ENCODE measurements at regions not wholly inside any gene's neighbourhood (a gene's known extent, or its start where the extent isn't known, plus 50 kb on each side); places are given as distances from the start of the nearest gene placed in this dataset.

DNA sequence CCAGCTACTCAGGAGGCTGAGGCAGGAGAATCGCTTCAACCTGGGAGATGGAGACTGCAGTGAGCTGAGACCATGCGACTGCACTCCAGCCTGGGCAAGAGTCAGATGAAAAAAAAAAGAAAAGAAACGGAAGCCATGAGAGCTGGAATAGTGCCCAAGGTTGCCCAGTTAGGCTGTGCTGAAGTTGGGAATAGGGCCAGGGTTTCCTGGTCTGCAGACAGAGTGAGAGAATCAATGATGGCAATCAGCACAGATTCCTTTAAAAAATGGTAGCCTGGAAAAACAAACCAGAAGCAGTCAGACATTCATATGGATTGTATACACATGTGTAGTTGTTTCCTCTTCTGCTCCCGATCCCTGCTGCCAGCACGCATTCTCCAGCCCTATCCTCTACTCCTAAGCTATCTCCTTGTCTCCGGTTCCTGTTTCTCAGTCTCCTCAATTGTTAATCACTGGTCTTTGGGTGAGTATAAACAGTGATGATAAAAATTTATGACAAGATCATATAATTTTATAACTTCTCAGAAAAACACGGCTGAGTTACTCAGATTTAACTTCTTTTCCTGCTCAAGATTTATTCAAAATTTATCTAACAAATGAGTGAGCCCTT is 316.2 kb upstream of the UMPS start:
- DNase-seq: no peak

- DNase-seq: no peak
Measured at GRCh38 chr3:124415446-124415960, 314.7 kb upstream of the UMPS start.

DNA sequence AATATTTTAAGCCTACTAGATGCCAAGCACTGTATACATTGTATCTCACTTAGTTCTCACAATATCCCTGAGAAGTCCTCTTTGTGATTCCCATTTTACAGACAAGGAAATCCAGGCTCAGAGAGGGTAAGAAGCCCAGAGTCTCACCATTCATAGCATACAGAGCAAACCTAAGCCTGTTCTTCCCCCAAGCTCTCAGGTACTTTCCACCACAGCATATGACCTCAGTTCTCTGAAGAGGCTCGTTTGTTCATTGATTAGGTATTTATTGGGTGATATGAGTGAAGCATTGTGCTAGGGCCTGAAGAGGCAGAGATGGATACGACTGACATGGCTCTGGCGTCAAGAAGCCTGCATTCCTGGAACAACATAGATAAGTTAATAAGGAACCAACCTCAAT is 310.9 kb upstream of the UMPS start:
- no peak for DNase-seq

DNA sequence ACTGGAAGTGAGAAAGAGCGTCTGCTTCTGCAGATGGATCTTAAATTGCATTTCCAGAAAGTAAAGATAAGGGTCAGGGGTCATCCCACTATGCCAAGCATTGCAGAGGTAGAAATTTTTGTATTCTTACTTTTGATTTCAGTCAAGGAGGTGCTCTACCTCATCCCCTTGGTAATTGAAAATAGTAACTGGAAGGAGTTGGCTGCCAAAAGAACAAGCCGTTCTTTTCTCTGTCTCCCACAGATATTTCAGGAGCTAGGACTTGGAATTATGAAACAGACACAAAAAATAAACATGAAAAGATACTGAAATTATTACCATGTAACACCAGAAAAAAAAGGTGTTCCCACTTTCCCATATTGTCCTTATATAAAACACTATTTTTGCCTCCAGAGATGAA is 309.9 kb upstream of the UMPS start:
- no peak for DNase-seq

GRCh38 chr3:124422805-124423204 is 307.4 kb upstream of the UMPS start:
- no peak for DNase-seq

DNA sequence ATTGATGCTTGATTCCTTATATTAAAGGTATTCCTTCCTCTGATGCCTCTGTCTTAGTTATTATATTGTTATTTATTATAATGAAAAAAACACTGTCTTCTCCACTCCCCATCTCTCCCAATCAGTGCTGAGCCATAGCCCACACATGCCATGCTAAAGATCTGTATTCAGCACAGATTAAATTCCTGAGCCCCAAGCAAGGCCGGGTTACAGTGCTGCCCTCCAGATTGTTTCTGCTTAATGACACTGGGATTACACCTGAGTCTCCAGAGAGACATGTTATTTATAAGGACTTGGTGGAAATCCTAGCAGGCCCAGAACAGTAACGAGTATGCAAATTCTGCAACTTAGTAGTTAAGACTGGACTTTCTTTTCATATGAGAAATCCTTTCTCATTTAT is 305.9 kb upstream of the UMPS start:
- no peak for DNase-seq

GRCh38 chr3:124425972-124426371 is 304.3 kb upstream of the UMPS start:
- no peak for DNase-seq

- DNase-seq: no peak
Measured at GRCh38 chr3:124428372-124429128, 301.7 kb upstream of the UMPS start.

GRCh38 chr3:124429129-124429815 is 301.0 kb upstream of the UMPS start:
- DNase-seq: no peak

- DNase-seq: no peak
Measured at GRCh38 chr3:124431331-124431994, 298.8 kb upstream of the UMPS start.

DNA sequence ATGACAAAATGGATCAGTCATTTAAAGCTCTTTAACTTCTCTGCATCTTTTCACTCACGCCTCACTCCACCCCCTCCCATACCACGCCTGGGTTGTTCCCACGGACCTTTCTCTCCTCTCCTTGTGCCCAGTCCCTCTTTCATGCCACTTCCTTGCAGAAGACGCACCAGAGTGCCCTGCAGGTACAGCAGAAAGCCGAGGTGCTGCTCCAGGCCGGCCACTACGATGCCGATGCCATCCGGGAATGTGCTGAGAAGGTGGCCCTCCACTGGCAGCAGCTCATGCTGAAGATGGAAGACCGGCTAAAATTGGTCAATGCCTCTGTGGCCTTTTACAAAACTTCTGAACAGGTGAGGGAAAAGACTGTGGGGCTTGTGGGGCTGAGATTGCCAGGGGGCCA is 296.1 kb upstream of the UMPS start:
- DNase-seq: no peak

GRCh38 chr3:124435467-124435866 is 294.8 kb upstream of the UMPS start:
- no peak for DNase-seq

GRCh38 chr3:124438813-124439212 is 291.4 kb upstream of the UMPS start:
- no peak for DNase-seq

- no peak for DNase-seq
Measured at GRCh38 chr3:124439603-124440002, 290.6 kb upstream of the UMPS start.

DNA sequence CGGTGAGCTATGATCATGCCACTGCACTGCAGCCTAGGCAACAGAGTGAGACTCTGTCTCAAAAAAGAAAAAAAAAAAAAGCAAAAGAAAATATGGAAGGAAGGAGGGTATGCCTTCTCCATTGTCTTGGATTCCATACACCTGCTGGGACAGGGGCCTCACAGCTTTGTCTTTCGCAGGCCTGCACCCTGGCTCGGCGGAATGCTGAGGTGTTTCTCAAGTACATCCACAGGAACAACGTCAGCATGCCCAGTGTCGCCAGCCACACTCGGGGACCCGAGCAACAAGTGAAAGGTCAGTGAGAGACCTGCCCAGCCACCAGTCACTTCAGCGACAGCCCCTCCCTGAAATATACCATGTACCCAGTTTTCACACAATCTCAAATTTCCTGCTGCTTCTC is 288.5 kb upstream of the UMPS start:
- DNase-seq: no peak

GRCh38 chr3:124442463-124442862 is 287.8 kb upstream of the UMPS start:
- DNase-seq: no peak

DNA sequence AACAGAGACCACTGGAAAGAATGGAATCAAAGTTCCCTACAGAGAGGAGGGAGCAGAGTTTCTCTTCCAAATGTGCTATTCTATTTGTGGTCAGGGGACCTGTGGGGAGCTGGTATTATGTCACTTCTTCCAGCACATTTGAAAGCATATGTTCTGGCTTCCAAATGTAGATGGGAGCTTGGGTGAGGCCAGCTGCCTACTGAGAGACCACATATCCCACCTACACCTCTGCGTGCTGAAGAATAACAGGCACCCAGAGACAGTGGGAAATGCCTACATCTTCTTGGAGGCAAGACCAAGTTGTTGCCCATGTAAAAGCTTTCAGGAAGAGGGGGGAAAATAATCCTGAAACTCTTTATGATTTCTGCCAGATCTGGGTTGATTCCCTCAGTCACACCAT is 286.8 kb upstream of the UMPS start:
- DNase-seq: no peak

- DNase-seq: no peak
Measured at GRCh38 chr3:124444075-124444474, 286.2 kb upstream of the UMPS start.

- DNase-seq: no peak
Measured at GRCh38 chr3:124444896-124445295, 285.4 kb upstream of the UMPS start.

- DNase-seq: no peak
Measured at GRCh38 chr3:124447845-124448244, 282.4 kb upstream of the UMPS start.

DNA sequence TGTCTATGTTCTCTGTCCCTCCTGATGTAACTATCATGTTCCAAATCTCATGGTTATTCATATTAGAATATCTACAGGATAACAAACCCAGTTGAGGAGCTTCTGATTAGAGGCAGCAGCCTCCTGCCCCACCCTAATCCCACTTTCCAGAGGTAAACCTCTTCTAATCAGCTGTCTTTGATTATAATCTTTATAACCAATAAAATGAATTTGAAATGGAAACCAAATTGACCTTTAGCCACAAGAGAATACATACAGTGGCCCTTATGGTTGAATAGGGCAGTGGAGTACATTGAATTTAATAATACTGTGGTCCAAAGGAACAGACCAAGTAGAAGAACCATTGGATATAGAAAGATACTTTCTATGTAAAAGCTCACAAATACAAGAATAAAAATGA is 281.3 kb upstream of the UMPS start:
- no peak for DNase-seq

DNA sequence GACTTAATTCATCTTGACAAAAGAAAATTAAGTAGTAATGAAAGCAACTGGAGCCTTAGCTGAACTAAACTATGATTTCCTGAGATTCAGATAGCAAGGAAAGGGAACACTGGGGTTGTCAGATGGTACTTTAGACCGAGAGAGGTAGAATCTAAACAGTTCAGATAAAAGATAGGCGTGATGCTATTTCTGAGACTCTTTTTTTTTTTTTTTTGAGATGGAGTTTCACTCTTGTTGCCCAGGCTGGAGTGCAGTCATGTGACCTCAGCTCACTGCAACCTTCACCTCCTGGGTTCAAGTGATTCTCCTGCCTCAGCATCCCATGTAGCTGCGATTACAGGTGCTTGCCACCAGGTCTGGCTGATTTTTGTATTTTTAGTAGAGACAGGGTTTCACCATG is 279.9 kb upstream of the UMPS start:
- DNase-seq: no peak

- no peak for DNase-seq
Measured at GRCh38 chr3:124451630-124452317, 278.5 kb upstream of the UMPS start.

Data from NCI-H1092 (cell line).